Thyroid gland (tissue), 4 donors: ENCODE measurements at regions not wholly inside any gene's neighbourhood (a gene's known extent, or its start where the extent isn't known, plus 50 kb on each side); places are given as distances from the start of the nearest gene placed in this dataset.

ENCODE experiments used
- POLR2A ChIP-seq, 2 donors: fragments of 450-650 bp; IDR thresholded peaks; one replicate each; pipeline ENCODE4 v1.6.1; 2017; ENCODE audit warnings: antibody characterized with exemption in 2 of 2, mild to moderate bottlenecking in 2 of 2, moderate library complexity in 1 of 2
- TF ChIP-seq, protein P1 (sequence below), 6 experiments: fragments of 200-600 bp in 3 of 6; fragments of 450-650 bp in 3 of 6; sonication (generic) in 3 of 6; IDR thresholded peaks; one replicate each; pipeline ENCODE4 v1.5.1; 2016 to 2019; ENCODE audit warnings: antibody characterized with exemption in 6 of 6, mild to moderate bottlenecking in 2 of 6, inconsistent platforms in 1 of 6, moderate library complexity in 1 of 6

DNA sequence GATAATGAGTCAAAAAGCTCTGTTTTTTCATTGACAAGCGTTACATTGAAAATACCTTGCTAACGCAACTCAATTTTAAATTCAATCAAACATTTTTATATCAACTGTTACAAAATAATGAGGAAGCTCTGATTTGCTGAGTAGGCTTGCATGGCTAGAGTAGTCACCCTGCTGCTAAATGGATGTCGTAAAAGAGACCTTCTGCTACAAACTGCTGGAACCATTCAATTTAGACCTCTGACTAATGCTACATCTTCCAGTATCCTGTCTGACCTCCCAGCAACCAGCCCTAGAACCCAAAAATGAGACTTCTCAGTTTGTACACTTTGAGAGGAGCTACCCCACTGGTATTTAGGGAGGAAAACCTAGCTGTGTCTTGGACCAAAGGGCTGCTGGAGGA, 84.0 kb upstream of the ELMO1 start:
- TF ChIP-seq, protein P1, sequence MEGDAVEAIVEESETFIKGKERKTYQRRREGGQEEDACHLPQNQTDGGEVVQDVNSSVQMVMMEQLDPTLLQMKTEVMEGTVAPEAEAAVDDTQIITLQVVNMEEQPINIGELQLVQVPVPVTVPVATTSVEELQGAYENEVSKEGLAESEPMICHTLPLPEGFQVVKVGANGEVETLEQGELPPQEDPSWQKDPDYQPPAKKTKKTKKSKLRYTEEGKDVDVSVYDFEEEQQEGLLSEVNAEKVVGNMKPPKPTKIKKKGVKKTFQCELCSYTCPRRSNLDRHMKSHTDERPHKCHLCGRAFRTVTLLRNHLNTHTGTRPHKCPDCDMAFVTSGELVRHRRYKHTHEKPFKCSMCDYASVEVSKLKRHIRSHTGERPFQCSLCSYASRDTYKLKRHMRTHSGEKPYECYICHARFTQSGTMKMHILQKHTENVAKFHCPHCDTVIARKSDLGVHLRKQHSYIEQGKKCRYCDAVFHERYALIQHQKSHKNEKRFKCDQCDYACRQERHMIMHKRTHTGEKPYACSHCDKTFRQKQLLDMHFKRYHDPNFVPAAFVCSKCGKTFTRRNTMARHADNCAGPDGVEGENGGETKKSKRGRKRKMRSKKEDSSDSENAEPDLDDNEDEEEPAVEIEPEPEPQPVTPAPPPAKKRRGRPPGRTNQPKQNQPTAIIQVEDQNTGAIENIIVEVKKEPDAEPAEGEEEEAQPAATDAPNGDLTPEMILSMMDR (IDR thresholded peaks at IDR 0.05): no peak
- no peak for TF ChIP-seq POLR2A (IDR thresholded peaks at IDR 0.05)
